ENCODE measurements at regions not wholly inside any gene's neighbourhood (a gene's known extent, or its start where the extent isn't known, plus 50 kb on each side); places are given as distances from the start of the nearest gene placed in this dataset.

DNA sequence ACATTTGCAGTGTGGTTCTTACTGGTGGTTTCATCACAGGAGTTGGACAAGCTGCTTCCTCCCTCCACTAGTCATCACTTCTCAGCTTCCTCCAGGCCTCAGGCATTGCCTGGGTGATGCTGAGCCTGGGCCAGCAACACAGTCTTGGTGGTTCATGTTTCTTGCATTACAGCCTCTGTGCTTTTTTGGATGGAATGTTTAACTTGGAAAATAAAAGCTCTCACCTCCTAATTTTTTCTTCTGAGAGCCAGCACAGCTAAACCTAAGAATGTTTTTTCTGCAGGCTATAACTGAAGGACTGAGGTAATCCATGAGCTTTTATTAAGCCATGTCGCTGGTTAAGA is 66.1 kb upstream of the RHOU start:
- TF ChIP-seq, protein P1, sequence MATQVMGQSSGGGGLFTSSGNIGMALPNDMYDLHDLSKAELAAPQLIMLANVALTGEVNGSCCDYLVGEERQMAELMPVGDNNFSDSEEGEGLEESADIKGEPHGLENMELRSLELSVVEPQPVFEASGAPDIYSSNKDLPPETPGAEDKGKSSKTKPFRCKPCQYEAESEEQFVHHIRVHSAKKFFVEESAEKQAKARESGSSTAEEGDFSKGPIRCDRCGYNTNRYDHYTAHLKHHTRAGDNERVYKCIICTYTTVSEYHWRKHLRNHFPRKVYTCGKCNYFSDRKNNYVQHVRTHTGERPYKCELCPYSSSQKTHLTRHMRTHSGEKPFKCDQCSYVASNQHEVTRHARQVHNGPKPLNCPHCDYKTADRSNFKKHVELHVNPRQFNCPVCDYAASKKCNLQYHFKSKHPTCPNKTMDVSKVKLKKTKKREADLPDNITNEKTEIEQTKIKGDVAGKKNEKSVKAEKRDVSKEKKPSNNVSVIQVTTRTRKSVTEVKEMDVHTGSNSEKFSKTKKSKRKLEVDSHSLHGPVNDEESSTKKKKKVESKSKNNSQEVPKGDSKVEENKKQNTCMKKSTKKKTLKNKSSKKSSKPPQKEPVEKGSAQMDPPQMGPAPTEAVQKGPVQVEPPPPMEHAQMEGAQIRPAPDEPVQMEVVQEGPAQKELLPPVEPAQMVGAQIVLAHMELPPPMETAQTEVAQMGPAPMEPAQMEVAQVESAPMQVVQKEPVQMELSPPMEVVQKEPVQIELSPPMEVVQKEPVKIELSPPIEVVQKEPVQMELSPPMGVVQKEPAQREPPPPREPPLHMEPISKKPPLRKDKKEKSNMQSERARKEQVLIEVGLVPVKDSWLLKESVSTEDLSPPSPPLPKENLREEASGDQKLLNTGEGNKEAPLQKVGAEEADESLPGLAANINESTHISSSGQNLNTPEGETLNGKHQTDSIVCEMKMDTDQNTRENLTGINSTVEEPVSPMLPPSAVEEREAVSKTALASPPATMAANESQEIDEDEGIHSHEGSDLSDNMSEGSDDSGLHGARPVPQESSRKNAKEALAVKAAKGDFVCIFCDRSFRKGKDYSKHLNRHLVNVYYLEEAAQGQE (IDR thresholded peaks at IDR 0.05; ENCODE audit: insufficient read depth in 1 of 2, low read depth in 2 of 2, low read length in 2 of 2) = no peak
- no peak for TF ChIP-seq POLR2AphosphoS5 (IDR thresholded peaks at IDR 0.05; ENCODE audit: low read depth, low read length)
- TF ChIP-seq TAF1 (IDR thresholded peaks at IDR 0.05; ENCODE audit: borderline replicate concordance, insufficient read depth, low read length) = no peak
- no peak for TF ChIP-seq SIN3A (IDR thresholded peaks at IDR 0.05; ENCODE audit: borderline replicate concordance, insufficient read depth, low read length)
